Fibroblast of the aortic adventitia (primary cell): ENCODE measurements at regions not wholly inside any gene's neighbourhood (a gene's known extent, or its start where the extent isn't known, plus 50 kb on each side); places are given as distances from the start of the nearest gene placed in this dataset.

Source experiments
- DNase-seq: peaks from one replicate; pipeline ENCODE4 v3.0.0-alpha.2; 2010; ENCODE audit warnings: low read depth
- H3K4me3 ChIP-seq: 2 replicates; pipeline ENCODE4 v1.5.1; 2011; ENCODE audit warnings: low read depth, mild to moderate bottlenecking, control low read depth, low read length, moderate library complexity
- TF ChIP-seq, protein P1 (sequence below): IDR thresholded peaks from 2 replicates; pipeline ENCODE4 v1.5.1; 2011; ENCODE audit warnings: mild to moderate bottlenecking, low read length, control low read depth, inconsistent platforms; ENCODE audit not compliant: insufficient read depth

DNA sequence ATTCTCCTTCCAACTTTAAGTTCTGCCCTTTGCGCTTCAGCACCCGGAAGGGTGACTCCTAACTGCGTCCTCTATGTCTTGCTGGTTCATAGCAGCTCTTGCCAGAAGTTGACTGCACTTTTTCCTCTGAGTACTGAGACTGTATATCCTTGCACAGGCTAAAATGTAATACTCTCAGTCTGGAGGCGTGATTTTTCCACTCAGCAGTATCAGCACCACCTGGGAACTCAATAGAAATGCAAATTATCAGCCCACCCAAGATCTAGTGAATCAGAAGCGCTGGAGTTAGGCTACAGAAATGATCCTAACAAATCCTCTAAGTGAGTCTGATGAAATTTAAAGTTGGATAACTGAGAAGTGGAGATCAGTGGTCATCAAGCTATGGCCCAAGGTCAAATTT, 1611.9 kb upstream of the SLC10A2 start:
- TF ChIP-seq, protein P1, sequence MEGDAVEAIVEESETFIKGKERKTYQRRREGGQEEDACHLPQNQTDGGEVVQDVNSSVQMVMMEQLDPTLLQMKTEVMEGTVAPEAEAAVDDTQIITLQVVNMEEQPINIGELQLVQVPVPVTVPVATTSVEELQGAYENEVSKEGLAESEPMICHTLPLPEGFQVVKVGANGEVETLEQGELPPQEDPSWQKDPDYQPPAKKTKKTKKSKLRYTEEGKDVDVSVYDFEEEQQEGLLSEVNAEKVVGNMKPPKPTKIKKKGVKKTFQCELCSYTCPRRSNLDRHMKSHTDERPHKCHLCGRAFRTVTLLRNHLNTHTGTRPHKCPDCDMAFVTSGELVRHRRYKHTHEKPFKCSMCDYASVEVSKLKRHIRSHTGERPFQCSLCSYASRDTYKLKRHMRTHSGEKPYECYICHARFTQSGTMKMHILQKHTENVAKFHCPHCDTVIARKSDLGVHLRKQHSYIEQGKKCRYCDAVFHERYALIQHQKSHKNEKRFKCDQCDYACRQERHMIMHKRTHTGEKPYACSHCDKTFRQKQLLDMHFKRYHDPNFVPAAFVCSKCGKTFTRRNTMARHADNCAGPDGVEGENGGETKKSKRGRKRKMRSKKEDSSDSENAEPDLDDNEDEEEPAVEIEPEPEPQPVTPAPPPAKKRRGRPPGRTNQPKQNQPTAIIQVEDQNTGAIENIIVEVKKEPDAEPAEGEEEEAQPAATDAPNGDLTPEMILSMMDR: no peak

DNA sequence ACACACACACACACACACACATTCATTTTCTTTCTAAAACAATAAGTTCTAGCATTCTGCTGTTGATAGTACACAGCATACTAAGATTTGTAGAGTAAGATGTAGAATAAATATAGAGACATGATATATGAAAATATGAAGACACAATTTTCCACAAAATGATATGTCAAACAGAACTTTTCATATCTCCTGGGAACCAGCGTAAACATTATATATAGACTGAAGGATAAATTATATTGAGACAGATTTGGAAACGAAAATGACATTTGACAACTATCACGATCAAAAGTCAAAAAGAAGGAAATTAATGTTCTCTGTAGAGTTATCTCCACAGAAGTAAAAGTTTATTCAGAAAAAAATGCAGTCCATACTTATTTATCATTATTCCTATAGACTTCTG, 1605.7 kb upstream of the SLC10A2 start:
- TF ChIP-seq, protein P1: no peak
- H3K4me3 ChIP-seq: no peak overlapping the region
- no peak for DNase-seq

More for the DNA sequence above, 1611.9 kb upstream of the SLC10A2 start:
- H3K4me3 ChIP-seq: no peak overlapping the region
- DNase-seq: no peak

DNA sequence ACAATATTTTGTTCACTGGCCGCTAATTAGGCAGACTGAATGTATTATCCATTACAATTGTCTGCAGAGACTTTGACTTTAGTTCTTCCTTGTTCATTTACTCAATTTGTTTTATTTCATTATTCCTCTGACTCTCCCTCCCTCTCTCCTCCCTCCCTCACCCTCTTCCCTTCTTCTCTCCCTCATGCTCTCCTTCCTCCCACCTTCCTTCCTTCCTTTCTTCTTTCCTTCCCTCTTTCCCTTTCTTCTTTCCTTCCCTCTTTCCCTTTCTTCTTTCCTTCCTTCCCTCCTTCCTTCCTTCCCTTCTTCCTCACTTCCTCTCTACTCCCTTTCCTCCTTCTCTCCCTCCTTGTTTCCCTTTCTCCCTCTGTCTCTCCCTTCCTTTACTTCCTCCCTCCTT, 1591.0 kb upstream of the SLC10A2 start:
- DNase-seq: no peak
- TF ChIP-seq, protein P1: no peak
- H3K4me3 ChIP-seq: no peak overlapping the region

DNA sequence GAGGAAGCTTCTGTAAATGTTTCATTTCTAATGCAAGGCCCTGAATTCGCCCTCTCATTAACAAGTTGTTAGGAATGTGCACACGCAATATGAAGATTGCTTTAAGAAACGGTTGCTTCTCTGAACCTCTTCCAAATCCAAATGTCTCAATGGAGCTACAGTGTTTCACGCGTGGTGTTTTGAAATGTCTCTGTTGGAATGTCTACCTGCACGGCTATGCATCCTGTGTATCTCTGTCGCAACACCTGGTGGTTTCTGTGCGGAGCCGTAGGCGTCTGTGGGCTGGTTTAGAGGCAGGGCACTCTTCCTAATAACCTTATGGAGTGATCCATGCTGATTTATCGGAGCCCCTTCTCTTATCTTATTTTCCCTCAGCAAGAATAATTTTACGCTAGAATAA, 1584.2 kb upstream of the SLC10A2 start:
- no peak for DNase-seq
- TF ChIP-seq, protein P1: no peak

DNA sequence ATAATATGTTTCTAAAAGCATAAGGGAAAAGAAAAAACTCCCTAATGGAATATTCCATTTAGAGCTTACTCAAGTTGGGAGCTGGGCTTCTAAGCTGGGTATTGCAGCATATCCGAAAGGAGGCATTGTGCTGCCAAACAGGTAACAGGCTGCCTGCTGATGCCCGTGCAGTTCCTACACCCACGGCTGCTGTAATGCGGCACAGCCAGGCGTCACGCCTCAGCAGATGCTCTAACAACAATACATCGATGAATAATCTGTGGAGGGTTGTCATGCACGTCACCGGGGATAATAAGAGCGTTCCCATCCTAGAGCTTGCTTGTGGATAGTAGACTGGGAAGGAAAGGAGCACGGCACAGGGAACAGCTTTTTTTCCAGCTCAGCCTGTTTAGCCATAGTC, 1582.1 kb upstream of the SLC10A2 start:
- TF ChIP-seq, protein P1: no peak
- H3K4me3 ChIP-seq: no peak overlapping the region
- DNase-seq: no peak

More for the DNA sequence above, 1584.2 kb upstream of the SLC10A2 start:
- no peak overlapping the region for H3K4me3 ChIP-seq

DNA sequence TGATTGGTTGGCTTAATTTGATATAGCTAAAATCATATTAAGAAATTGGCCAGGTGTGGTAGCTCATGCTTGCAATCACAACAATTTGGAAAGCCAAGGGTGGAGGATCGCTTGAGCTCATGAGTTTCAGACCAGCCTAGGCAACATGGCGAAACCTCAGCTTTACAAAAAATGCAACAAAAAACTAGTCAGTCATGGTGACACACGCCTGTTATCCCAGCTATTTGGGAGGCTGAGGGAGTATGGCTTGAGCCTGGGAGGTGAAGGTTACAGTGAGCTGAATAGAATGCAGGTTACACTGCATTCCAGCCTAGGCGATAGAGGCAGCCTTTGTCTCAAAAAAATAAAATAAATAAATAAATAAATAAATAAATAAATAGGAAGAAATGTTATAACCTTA, 1579.6 kb upstream of the SLC10A2 start:
- TF ChIP-seq, protein P1: no peak

DNA sequence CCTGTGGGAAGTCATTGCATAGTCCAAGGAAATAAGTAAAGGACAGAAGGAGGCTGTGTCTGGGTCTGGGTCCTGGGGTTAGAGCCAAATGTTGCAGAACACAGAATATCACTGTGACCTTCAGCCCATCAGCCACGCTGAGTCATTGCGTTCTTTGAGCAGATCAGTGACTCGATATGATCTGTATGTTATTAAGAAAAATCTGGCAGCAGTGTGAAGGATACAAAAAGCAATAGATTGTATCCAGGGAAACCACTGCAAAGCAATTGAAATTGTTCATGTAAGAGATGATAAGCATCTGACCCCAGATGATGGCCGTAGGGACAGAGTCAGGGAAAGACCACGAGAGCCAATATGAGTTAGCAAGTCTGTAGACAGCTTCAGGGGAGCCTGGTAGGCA, 1575.1 kb upstream of the SLC10A2 start:
- DNase-seq: no peak

More for the DNA sequence above, 1579.6 kb upstream of the SLC10A2 start:
- no peak for DNase-seq
- H3K4me3 ChIP-seq: no peak overlapping the region

More for the DNA sequence above, 1575.1 kb upstream of the SLC10A2 start:
- TF ChIP-seq, protein P1: no peak
- no peak overlapping the region for H3K4me3 ChIP-seq
